Prostate gland (tissue), 2 donors: ENCODE measurements at regions not wholly inside any gene's neighbourhood (a gene's known extent, or its start where the extent isn't known, plus 50 kb on each side); places are given as distances from the start of the nearest gene placed in this dataset.

Experiments
- DNase-seq: peaks from one replicate; pipeline ENCODE4 v3.0.0-alpha.2; 2019; ENCODE audit warnings: low spot score
- H3K27ac ChIP-seq, 2 donors: fragments of 200-600 bp; sonication (generic); 2 replicates each; pipeline ENCODE4 v1.5.1; 2017 to 2019
- H3K27me3 ChIP-seq: fragments of 200-600 bp; sonication (generic); replicated peaks from 2 replicates; pipeline ENCODE4 v1.5.1; 2019; ENCODE audit not compliant: insufficient read depth
- H3K36me3 ChIP-seq, 2 donors: fragments of 200-600 bp; sonication (generic); 1 replicate in 1 of 2; 2 replicates in 1 of 2; pipeline versions ENCODE4 v1.5.1 to v1.8.1; 2017 to 2019
- H3K4me1 ChIP-seq: fragments of 200-600 bp; sonication (generic); replicated peaks from 2 replicates; pipeline ENCODE4 v1.5.1; 2019
- H3K4me3 ChIP-seq, 2 donors: fragments of 200-600 bp; sonication (generic); 2 replicates each; pipeline ENCODE4 v1.5.1; 2017 to 2019
- H3K9me3 ChIP-seq: fragments of 200-600 bp; sonication (generic); 2 replicates; pipeline ENCODE4 v1.5.1; 2017
- POLR2A ChIP-seq: fragments of 450-650 bp; IDR thresholded peaks from one replicate; pipeline ENCODE4 v1.6.1; 2016; ENCODE audit warnings: antibody characterized with exemption, mild to moderate bottlenecking
- POLR2AphosphoS5 ChIP-seq: sonication (generic); formaldehyde crosslinking; IDR thresholded peaks from one replicate; pipeline ENCODE4 v1.6.1; 2017; ENCODE audit warnings: antibody characterized with exemption
- WGBS: methylation state at CpG from one replicate; pipeline ENCODE4 v1.1.5; 2018; 5-methylcytosine and 5-hydroxymethylcytosine counted together
- intact Hi-C: fragments of 100-400 bp; cut with DNase I; formaldehyde crosslinking; loops from one replicate; pipeline ENCODE4 v1.14.2; 2022
- TF ChIP-seq, protein P1 (sequence below), 4 experiments: fragments of 200-600 bp in 2 of 4; fragments of 450-650 bp in 2 of 4; sonication (generic) in 2 of 4; IDR thresholded peaks; 1 replicate in 3 of 4; 2 replicates in 1 of 4; pipeline ENCODE4 v1.5.1; 2016 to 2019; ENCODE audit warnings: antibody characterized with exemption in 4 of 4, mild to moderate bottlenecking in 2 of 4, moderate library complexity in 2 of 4

- TF ChIP-seq, protein P1, sequence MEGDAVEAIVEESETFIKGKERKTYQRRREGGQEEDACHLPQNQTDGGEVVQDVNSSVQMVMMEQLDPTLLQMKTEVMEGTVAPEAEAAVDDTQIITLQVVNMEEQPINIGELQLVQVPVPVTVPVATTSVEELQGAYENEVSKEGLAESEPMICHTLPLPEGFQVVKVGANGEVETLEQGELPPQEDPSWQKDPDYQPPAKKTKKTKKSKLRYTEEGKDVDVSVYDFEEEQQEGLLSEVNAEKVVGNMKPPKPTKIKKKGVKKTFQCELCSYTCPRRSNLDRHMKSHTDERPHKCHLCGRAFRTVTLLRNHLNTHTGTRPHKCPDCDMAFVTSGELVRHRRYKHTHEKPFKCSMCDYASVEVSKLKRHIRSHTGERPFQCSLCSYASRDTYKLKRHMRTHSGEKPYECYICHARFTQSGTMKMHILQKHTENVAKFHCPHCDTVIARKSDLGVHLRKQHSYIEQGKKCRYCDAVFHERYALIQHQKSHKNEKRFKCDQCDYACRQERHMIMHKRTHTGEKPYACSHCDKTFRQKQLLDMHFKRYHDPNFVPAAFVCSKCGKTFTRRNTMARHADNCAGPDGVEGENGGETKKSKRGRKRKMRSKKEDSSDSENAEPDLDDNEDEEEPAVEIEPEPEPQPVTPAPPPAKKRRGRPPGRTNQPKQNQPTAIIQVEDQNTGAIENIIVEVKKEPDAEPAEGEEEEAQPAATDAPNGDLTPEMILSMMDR (IDR thresholded peaks at IDR 0.05), result no peak
- no peaks in the 10 kb centered on the region for H3K36me3 ChIP-seq
Observed at GRCh38 chr18:28766721-28767120, 589.8 kb upstream of the CDH2 start.

GRCh38 chr18:28766027-28766426 lies 589.1 kb upstream of the CDH2 start:
- H3K27ac ChIP-seq, result no peak overlapping the region

More at GRCh38 chr18:28766721-28767120, 589.8 kb upstream of the CDH2 start:
- Histone ChIP-seq H3K27ac (no peak overlapping the region), H3K4me3 (no peak overlapping the region), H3K9me3 (no peaks in the 10 kb centered on the region), H3K27me3 (no peaks in the 10 kb centered on the region), H3K4me1 (no peaks in the 10 kb centered on the region)
- intact Hi-C loops, result no loop called here
- no peak for DNase-seq

GRCh38 chr18:28760299-28760698 lies 583.4 kb upstream of the CDH2 start:
- WGBS, result 83% methylated on average over 5 of the region's 5 CpGs
- H3K36me3 ChIP-seq, result no peaks in the 10 kb centered on the region
- H3K27me3 ChIP-seq, result no peaks in the 10 kb centered on the region
- H3K4me3 ChIP-seq, result no peak overlapping the region
- no peaks in the 10 kb centered on the region for H3K9me3 ChIP-seq
- H3K27ac ChIP-seq, result no peak overlapping the region
- no peaks in the 10 kb centered on the region for H3K4me1 ChIP-seq
- DNase-seq, result no peak
- TF ChIP-seq POLR2AphosphoS5 (no peak), POLR2A (no peak)
- TF ChIP-seq, protein P1 (IDR thresholded peaks at IDR 0.05), result no peak
- intact Hi-C loops, result no loop called here

More at GRCh38 chr18:28766027-28766426, 589.1 kb upstream of the CDH2 start:
- Histone ChIP-seq H3K4me1 (no peaks in the 10 kb centered on the region), H3K9me3 (no peaks in the 10 kb centered on the region), H3K36me3 (no peaks in the 10 kb centered on the region), H3K27me3 (no peaks in the 10 kb centered on the region), H3K4me3 (no peak overlapping the region)
- DNase-seq, result no peak
- TF ChIP-seq, protein P1 (IDR thresholded peaks at IDR 0.05), result no peak
- TF ChIP-seq POLR2A (no peak), POLR2AphosphoS5 (no peak)
- intact Hi-C loops, result no loop called here
- WGBS, result 56% methylated on average over 2 of the region's 2 CpGs

DNA sequence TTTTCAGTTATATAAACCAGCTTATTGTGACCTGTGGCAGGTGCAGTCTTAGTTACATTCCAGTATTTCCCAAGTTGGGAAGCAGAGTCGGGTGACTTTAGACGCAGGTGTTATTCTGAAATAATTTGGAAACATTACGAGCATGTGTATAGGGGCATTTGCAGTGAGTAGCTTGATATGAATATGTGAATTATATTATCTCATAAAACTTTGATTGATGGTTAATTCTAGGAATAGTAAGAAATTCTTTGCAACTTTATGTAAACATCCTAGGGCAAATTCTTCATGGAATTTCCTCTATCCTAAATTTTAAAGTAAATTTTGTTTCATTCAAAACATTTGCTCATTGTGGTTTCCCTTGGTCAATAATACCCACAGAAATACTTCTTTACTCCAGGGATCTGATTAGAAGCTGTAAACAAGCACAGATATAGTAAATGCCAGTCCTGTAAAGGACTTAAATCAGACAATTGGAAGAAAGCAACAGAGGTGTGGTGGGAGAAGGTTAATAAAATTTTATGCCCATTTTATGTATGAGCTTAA lies 580.6 kb upstream of the CDH2 start:
- DNase-seq, result no peak
- Histone ChIP-seq H3K4me3 (no peak overlapping the region), H3K4me1 (no peaks in the 10 kb centered on the region), H3K27me3 (no peaks in the 10 kb centered on the region), H3K9me3 (no peaks in the 10 kb centered on the region), H3K36me3 (no peaks in the 10 kb centered on the region), H3K27ac (no peak overlapping the region)
- intact Hi-C loops, result no loop called here
- 62% methylated on average over 3 of the region's 3 CpGs for WGBS
- TF ChIP-seq, protein P1 (IDR thresholded peaks at IDR 0.05), result no peak
- TF ChIP-seq POLR2A (no peak), POLR2AphosphoS5 (no peak)

DNA sequence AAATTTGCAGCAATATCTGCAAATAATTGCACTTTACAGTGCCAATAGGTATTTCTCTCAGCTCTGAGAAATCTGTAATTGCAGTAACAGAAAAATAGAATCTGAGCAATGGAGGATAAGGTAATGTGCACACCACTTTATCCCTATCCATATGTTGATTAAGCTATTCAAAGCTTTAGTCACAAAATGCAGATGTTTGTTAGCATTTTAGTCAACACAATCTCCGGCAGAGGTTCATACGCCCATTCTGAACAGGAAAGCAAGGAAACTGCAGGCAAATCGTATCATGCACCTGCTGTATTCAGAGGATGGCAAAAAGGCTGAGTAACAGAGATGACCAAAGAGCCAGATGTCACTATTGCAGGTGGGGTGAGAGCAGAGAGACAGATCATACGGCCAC lies 566.2 kb upstream of the CDH2 start:
- H3K36me3 ChIP-seq, result no peaks in the 10 kb centered on the region
- DNase-seq, result no peak
- no peak overlapping the region for H3K27ac ChIP-seq
- H3K4me1 ChIP-seq, result no peaks in the 10 kb centered on the region
- 78% methylated on average over 4 of the region's 4 CpGs for WGBS
- H3K27me3 ChIP-seq, result no peaks in the 10 kb centered on the region
- no peaks in the 10 kb centered on the region for H3K9me3 ChIP-seq
- intact Hi-C loops, result no loop called here
- TF ChIP-seq POLR2AphosphoS5 (no peak), POLR2A (no peak)
- TF ChIP-seq, protein P1 (IDR thresholded peaks at IDR 0.05), result no peak
- H3K4me3 ChIP-seq, result no peak overlapping the region
